Keratinocyte (primary cell): ENCODE measurements at regions not wholly inside any gene's neighbourhood (a gene's known extent, or its start where the extent isn't known, plus 50 kb on each side); places are given as distances from the start of the nearest gene placed in this dataset.

Source experiments
- EZH2 ChIP-seq: IDR thresholded peaks from one replicate; pipeline ENCODE4 v1.6.1; 2012; ENCODE audit warnings: inconsistent platforms, mild to moderate bottlenecking, low read length, moderate library complexity
- TF ChIP-seq, protein P1 (sequence below), 3 experiments: IDR thresholded peaks in 1 of 3; conservative IDR thresholded peaks in 1 of 3; optimal IDR thresholded peaks in 1 of 3; 2 replicates in 2 of 3; 3 replicates in 1 of 3; pipeline versions ENCODE3 to v1.5.1; 2011; ENCODE audit warnings: low read length in 3 of 3, mild to moderate bottlenecking in 3 of 3, moderate library complexity in 2 of 3, control low read depth in 1 of 3, inconsistent platforms in 1 of 3; ENCODE audit not compliant: insufficient read depth in 2 of 3; ENCODE audit errors: extremely low read depth in 1 of 3

DNA sequence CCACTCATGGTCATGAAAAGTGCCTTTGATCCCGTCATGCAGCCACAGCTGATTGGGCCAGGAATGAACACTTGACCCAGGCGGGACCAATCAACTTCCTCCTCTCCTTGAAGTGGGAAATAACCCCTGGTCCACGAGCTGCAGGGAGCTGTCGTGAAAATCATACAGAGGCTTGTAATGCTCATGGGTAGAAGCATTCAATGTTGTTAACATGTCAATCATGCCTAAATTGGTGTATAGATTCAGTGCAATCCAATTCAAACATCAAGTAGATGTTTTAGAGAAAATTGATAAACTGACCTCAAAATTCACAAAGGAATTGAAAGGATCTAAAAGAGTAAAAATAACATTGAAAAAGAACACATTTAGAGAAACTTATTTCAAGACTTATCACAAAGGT lies 1019.0 kb upstream of the TMEM132C start:
- TF ChIP-seq, protein P1, sequence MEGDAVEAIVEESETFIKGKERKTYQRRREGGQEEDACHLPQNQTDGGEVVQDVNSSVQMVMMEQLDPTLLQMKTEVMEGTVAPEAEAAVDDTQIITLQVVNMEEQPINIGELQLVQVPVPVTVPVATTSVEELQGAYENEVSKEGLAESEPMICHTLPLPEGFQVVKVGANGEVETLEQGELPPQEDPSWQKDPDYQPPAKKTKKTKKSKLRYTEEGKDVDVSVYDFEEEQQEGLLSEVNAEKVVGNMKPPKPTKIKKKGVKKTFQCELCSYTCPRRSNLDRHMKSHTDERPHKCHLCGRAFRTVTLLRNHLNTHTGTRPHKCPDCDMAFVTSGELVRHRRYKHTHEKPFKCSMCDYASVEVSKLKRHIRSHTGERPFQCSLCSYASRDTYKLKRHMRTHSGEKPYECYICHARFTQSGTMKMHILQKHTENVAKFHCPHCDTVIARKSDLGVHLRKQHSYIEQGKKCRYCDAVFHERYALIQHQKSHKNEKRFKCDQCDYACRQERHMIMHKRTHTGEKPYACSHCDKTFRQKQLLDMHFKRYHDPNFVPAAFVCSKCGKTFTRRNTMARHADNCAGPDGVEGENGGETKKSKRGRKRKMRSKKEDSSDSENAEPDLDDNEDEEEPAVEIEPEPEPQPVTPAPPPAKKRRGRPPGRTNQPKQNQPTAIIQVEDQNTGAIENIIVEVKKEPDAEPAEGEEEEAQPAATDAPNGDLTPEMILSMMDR (optimal IDR thresholded peaks at IDR 0.05 in 1 of 3, IDR thresholded peaks at IDR 0.05 in 1 of 3, conservative IDR thresholded peaks at IDR 0.05 in 1 of 3; ENCODE audit: extremely low read depth in 1 of 3, insufficient read depth in 2 of 3, low read length in 3 of 3): no peak
- TF ChIP-seq EZH2: no peak
